Nephron (organoid): ENCODE measurements at regions not wholly inside any gene's neighbourhood (a gene's known extent, or its start where the extent isn't known, plus 50 kb on each side); places are given as distances from the start of the nearest gene placed in this dataset.

Experiments used
- H3K27ac Mint-ChIP-seq, 3 experiments: 2 replicates each; pipeline ENCODE4 v1.8.0; 2020; ENCODE audit warnings: mixed read lengths in 3 of 3, mild to moderate bottlenecking in 2 of 3, moderate library complexity in 1 of 3
- H3K27me3 Mint-ChIP-seq: 2 replicates; pipeline ENCODE4 v1.8.0; 2021; ENCODE audit warnings: low read depth, mild to moderate bottlenecking, moderate library complexity, mixed read lengths
- H3K36me3 Mint-ChIP-seq: 2 replicates; pipeline ENCODE4 v1.8.0; 2020; ENCODE audit warnings: low read depth, mixed read lengths
- H3K4me1 Mint-ChIP-seq: 2 replicates; pipeline ENCODE4 v1.8.0; 2020; ENCODE audit warnings: mixed read lengths
- H3K4me3 Mint-ChIP-seq, 3 experiments: 2 replicates each; pipeline ENCODE4 v1.8.0; 2020; ENCODE audit warnings: mild to moderate bottlenecking in 3 of 3, mixed read lengths in 3 of 3, moderate library complexity in 2 of 3
- H3K9me3 Mint-ChIP-seq: 2 replicates; pipeline ENCODE4 v1.8.0; 2020; ENCODE audit warnings: mixed read lengths
- TF ChIP-seq, protein P1 (sequence below), 3 experiments: fragments of 200-600 bp; sonication (generic); IDR thresholded peaks; one replicate each; pipeline ENCODE4 v1.5.0; 2021; ENCODE audit warnings: antibody characterized with exemption in 3 of 3; ENCODE audit not compliant: unreplicated experiment in 3 of 3

DNA sequence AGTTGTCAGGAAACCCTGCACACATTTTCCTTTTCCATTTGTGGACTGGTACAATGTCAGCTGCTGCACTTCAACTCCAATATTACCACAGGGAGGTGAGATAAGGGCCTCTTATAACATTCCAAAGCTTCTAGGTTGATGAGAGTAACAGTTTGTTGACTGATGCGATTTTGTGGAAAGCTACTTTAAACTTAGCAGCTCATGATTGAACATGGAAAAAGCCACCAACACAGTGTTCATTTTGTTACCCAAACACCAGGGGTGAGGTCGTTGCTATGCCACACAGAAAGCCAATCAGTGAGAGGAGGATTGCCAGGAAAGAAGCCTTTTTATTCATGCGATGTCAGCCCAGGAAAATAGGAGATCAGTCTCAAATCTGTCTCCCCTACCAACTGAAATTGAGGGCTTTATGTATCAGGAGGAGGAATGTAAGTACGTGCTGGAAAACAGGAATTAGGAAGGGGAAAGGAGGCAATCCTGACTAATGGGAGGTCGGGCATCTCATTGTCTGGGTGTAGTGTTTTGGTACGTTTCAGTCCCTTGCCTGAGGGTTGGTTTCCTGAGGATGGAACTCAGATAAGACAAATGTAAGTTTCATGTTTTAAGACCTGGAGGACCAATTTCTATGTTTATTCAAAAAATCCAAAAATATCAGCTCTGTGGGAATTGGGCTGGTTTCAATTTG lies 92.7 kb upstream of the PLEKHA5 start:
- TF ChIP-seq, protein P1, sequence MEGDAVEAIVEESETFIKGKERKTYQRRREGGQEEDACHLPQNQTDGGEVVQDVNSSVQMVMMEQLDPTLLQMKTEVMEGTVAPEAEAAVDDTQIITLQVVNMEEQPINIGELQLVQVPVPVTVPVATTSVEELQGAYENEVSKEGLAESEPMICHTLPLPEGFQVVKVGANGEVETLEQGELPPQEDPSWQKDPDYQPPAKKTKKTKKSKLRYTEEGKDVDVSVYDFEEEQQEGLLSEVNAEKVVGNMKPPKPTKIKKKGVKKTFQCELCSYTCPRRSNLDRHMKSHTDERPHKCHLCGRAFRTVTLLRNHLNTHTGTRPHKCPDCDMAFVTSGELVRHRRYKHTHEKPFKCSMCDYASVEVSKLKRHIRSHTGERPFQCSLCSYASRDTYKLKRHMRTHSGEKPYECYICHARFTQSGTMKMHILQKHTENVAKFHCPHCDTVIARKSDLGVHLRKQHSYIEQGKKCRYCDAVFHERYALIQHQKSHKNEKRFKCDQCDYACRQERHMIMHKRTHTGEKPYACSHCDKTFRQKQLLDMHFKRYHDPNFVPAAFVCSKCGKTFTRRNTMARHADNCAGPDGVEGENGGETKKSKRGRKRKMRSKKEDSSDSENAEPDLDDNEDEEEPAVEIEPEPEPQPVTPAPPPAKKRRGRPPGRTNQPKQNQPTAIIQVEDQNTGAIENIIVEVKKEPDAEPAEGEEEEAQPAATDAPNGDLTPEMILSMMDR (IDR thresholded peaks at IDR 0.05; ENCODE audit: unreplicated experiment in 3 of 3), result no peak
- Mint-ChIP-seq H3K9me3 (peaks cover 28% of the 10 kb centered on the region), H3K4me3 (no peak overlapping the region), H3K4me1 (peaks cover 44% of the 10 kb centered on the region), H3K27me3 (peaks cover 4% of the 10 kb centered on the region), H3K27ac (peak overlapping the region in 2 of 3 experiments; percentile 14 to 23), H3K36me3 (peaks cover 18% of the 10 kb centered on the region)

DNA sequence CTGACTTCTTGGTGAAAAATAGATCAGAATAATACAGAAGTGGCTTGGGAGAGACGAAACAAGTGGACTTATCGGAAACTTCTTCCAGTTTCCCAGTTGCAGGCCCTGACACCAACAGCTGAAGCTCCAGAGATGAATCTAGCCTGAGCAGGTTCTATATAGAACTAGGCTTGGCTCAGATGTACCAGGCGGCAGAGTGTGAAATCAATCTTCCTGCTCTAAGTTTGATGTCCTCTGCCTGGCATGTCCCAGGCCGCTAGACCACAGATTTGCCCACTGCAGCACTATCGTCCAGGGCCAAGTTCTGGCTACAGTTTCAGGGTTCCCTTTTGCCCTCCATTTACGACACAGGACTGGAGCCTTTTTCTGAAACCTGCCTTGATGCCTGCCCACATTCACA lies 91.3 kb upstream of the PLEKHA5 start:
- Mint-ChIP-seq H3K27me3 (peaks cover 4% of the 10 kb centered on the region), H3K9me3 (peaks cover 15% of the 10 kb centered on the region), H3K27ac (peak overlapping the region; percentile 23 to 65 (median 37)), H3K36me3 (peaks cover 11% of the 10 kb centered on the region), H3K4me3 (no peak overlapping the region), H3K4me1 (peaks cover 44% of the 10 kb centered on the region)
- TF ChIP-seq, protein P1 (IDR thresholded peaks at IDR 0.05; ENCODE audit: unreplicated experiment in 3 of 3), result no peak

DNA sequence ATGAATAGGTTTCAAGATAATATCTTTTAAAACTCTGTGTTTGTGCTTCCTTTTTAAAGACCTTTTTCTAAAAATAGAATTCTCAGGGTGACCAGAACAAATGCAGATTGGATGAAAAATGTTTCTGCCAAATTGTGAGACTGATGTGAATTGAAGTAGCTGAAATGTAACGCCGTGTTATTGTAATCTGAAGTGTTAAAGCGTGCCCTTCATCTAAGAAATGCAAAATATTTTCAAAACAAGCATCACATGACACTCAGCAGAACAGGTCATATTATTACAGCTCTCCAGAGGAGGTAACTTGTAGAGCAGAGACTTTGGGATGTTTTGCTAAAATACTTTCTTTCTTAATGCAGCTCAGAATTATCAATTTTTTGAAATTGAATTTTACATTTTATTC lies 90.0 kb upstream of the PLEKHA5 start:
- peak overlapping the region in 2 of 3 experiments; percentile 26 to 74 for H3K27ac Mint-ChIP-seq
- H3K27me3 Mint-ChIP-seq, result peaks cover 4% of the 10 kb centered on the region
- TF ChIP-seq, protein P1 (IDR thresholded peaks at IDR 0.05; ENCODE audit: unreplicated experiment in 3 of 3), result no peak
- H3K4me1 Mint-ChIP-seq, result peaks cover 44% of the 10 kb centered on the region
- H3K4me3 Mint-ChIP-seq, result no peak overlapping the region
- peaks cover under 1% of the 10 kb centered on the region for H3K36me3 Mint-ChIP-seq
- H3K9me3 Mint-ChIP-seq, result peaks cover 8% of the 10 kb centered on the region

GRCh38 chr12:19042221-19042620 lies 87.3 kb upstream of the PLEKHA5 start:
- H3K9me3 Mint-ChIP-seq, result peaks cover 15% of the 10 kb centered on the region
- H3K4me1 Mint-ChIP-seq, result peaks cover 27% of the 10 kb centered on the region
- H3K27ac Mint-ChIP-seq, result no peak overlapping the region
- no peak overlapping the region for H3K4me3 Mint-ChIP-seq
- TF ChIP-seq, protein P1 (IDR thresholded peaks at IDR 0.05; ENCODE audit: unreplicated experiment in 3 of 3), result no peak
- H3K27me3 Mint-ChIP-seq, result peaks cover 4% of the 10 kb centered on the region
- H3K36me3 Mint-ChIP-seq, result peaks cover 5% of the 10 kb centered on the region

- H3K27me3 Mint-ChIP-seq, result no peaks in the 10 kb centered on the region
- peaks cover 8% of the 10 kb centered on the region for H3K4me1 Mint-ChIP-seq
- peaks cover 5% of the 10 kb centered on the region for H3K36me3 Mint-ChIP-seq
- peaks cover 17% of the 10 kb centered on the region for H3K9me3 Mint-ChIP-seq
- peak overlapping the region in 1 of 3 experiments; percentile 80 for H3K27ac Mint-ChIP-seq
- no peak overlapping the region for H3K4me3 Mint-ChIP-seq
- TF ChIP-seq, protein P1 (IDR thresholded peaks at IDR 0.05; ENCODE audit: unreplicated experiment in 3 of 3), result no peak
Observed at GRCh38 chr12:19044430-19044829, 85.1 kb upstream of the PLEKHA5 start.

DNA sequence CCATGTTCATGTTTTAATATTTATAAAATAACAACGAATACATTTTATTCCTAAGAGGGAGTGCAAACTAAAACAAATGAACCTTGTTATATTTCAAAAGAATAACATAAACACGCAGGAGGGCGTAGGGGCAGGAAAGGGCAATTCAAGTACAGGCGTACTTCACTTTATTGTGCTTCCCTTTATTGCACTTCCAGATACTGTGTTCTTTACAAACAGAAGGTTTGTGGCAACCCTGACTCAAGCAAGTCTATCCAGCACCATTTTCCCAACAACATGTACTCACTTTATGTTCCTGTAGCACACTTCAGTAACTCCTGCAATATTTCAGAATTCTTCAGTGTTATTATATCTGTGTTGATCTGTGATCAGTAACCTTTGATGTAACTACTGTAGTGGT lies 84.6 kb upstream of the PLEKHA5 start:
- Mint-ChIP-seq H3K9me3 (peaks cover 17% of the 10 kb centered on the region), H3K4me3 (no peak overlapping the region), H3K27me3 (no peaks in the 10 kb centered on the region), H3K4me1 (peaks cover 3% of the 10 kb centered on the region), H3K27ac (peak overlapping the region in 2 of 3 experiments; percentile 60 to 92), H3K36me3 (peaks cover 5% of the 10 kb centered on the region)
- TF ChIP-seq, protein P1 (IDR thresholded peaks at IDR 0.05; ENCODE audit: unreplicated experiment in 3 of 3), result no peak
